ENCODE measurements at regions not wholly inside any gene's neighbourhood (a gene's known extent, or its start where the extent isn't known, plus 50 kb on each side); places are given as distances from the start of the nearest gene placed in this dataset.

DNA sequence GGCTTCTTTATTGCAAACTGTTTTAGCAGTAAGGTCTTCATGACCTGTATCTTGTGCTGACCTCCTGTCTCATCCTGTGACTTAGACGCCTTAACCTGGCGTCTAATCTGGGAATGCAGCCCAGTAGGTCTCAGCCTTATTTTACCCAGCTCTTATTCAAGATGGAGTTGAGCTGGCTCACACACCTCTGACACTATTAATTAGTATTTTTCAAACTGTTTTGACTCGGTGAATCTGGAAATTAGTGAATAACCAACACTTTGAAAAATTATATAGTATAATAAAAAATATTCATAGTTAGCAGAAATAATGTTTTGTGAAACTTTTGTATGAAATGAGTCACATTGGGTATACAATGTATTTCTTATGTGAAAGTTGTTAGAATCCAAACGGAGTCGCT is 189.4 kb downstream of the PDGFRA start:
- ChIA-PET POLR2A (no interaction called here), CTCF (no interaction called here)
- no peak for TF ChIP-seq CTCF (IDR thresholded peaks at IDR 0.05; ENCODE audit: control extremely low read depth, extremely low read depth, low read depth, missing control alignments)
- DNase-seq (ENCODE audit: extremely low spot score) = no peak

DNA sequence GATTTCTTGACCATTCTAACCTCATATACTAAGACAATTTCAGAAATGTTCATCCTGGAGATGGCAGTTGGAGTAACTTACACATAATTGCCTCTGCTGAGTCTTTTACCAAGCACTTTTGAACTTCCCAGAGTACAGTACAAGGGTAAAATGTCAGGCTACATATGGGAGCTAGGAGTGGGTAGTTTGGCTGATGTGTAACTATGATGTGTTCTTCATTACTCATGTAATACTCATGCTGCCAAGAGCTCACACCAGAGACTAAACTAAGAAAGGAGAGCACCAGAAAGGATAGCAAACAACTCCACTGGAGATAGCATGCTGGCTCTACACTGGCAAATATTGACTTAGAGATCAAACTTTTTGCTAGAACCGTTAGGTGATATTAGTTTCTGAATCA is 194.0 kb downstream of the PDGFRA start:
- DNase-seq (ENCODE audit: extremely low spot score) = no peak
- CTCF ChIA-PET = no interaction called here
- no peak for TF ChIP-seq CTCF (IDR thresholded peaks at IDR 0.05; ENCODE audit: control extremely low read depth, extremely low read depth, low read depth, missing control alignments)
- POLR2A ChIA-PET = no interaction called here

- ChIA-PET POLR2A (no interaction called here), CTCF (no interaction called here)
- no peak for TF ChIP-seq CTCF (IDR thresholded peaks at IDR 0.05; ENCODE audit: control extremely low read depth, extremely low read depth, low read depth, missing control alignments)
- DNase-seq (ENCODE audit: extremely low spot score) = no peak
These were observed 198.7 kb downstream of the PDGFRA start for GRCh38 chr4:54427826-54428225.

GRCh38 chr4:54428940-54429339 is 199.8 kb downstream of the PDGFRA start:
- ChIA-PET CTCF (no interaction called here), POLR2A (no interaction called here)
- no peak for DNase-seq (ENCODE audit: extremely low spot score)
- TF ChIP-seq CTCF (IDR thresholded peaks at IDR 0.05; ENCODE audit: control extremely low read depth, extremely low read depth, low read depth, missing control alignments) = no peak

GRCh38 chr4:54433686-54434085 is 204.6 kb downstream of the PDGFRA start:
- TF ChIP-seq CTCF (IDR thresholded peaks at IDR 0.05; ENCODE audit: control extremely low read depth, extremely low read depth, low read depth, missing control alignments) = peak; percentile 14
- DNase-seq (ENCODE audit: extremely low spot score) = no peak
- CTCF ChIA-PET = interaction anchor here (1.2 to 1.3 kb wide), 2 partner anchors 39 to 115 kb away, joined by 3 to 4 read pairs; no protein-coding TSS in a partner anchor
- POLR2A ChIA-PET = no interaction called here

DNA sequence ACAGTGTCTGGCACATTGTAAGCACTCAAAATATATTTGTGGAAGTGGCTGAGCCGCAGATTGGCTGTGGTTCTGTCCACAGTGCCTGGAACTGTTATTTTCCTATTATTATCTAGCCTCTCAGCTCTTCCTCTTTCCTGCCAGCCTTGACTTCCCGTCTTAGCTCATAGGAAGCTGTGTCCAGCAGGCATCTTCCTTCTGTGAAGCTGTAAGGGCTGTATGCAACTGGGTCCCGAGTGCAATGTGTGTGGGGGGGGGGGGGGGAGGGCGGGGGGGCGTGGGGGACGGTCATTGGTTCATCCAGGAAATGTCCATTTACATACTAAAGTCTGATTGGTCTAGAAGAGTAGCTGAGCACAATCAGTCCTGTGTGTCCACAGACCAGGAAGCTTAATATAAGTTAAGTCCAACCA is 210.7 kb downstream of the PDGFRA start:
- DNase-seq (ENCODE audit: extremely low spot score) = no peak
- ChIA-PET CTCF (interaction anchor here (0.9 to 1.9 kb wide), 4 partner anchors 116 to 131 kb away, joined by 3 to 7 read pairs (median 6); no protein-coding TSS in a partner anchor), POLR2A (no interaction called here)
- TF ChIP-seq CTCF (IDR thresholded peaks at IDR 0.05; ENCODE audit: control extremely low read depth, extremely low read depth, low read depth, missing control alignments) = no peak

Data from GM10248 (cell line).